HUDEP-2 (cell line): ENCODE measurements at regions not wholly inside any gene's neighbourhood (a gene's known extent, or its start where the extent isn't known, plus 50 kb on each side); places are given as distances from the start of the nearest gene placed in this dataset.
"Not testable (repeated sequence)": the region's sequence is repeated elsewhere in the genome, so short reads cannot be mapped to it uniquely, and the experiment has no call there.

Source experiments
- DNase-seq, 76 experiments: peaks; one replicate each; lab custom pipeline; 2025; ENCODE audit not compliant: unreplicated experiment in 76 of 76; lab: John Stamatoyannopoulos, UW

GRCh38 chr20:5453745-5454144, 137.0 kb upstream of the PROKR2 start:
- peak in 6 of 76 experiments; percentile 11 to 35 (median 18) for DNase-seq

GRCh38 chr20:5453316-5453715, 136.6 kb upstream of the PROKR2 start:
- not testable (repeated sequence) for DNase-seq

- DNase-seq: not testable (repeated sequence)
These were observed 135.9 kb upstream of the PROKR2 start for GRCh38 chr20:5452691-5453090.

GRCh38 chr20:5452286-5452685, 135.5 kb upstream of the PROKR2 start:
- DNase-seq: not testable (repeated sequence)

GRCh38 chr20:5451643-5452210, 135.0 kb upstream of the PROKR2 start:
- no peak for DNase-seq

- peak in 32 of 76 experiments; percentile 1 to 43 (median 17) for DNase-seq
These were observed 131.8 kb upstream of the PROKR2 start for GRCh38 chr20:5448449-5449118.

GRCh38 chr20:5447188-5447587, 130.4 kb upstream of the PROKR2 start:
- no peak for DNase-seq

GRCh38 chr20:5445611-5446010, 128.9 kb upstream of the PROKR2 start:
- no peak for DNase-seq

GRCh38 chr20:5442101-5442500, 125.3 kb upstream of the PROKR2 start:
- no peak for DNase-seq

- DNase-seq: no peak
These were observed 117.4 kb upstream of the PROKR2 start for GRCh38 chr20:5434116-5434515.

GRCh38 chr20:5433352-5433751, 116.6 kb upstream of the PROKR2 start:
- DNase-seq: peak in 3 of 76 experiments; percentile 2 to 5 (median 2)

- DNase-seq: no peak
These were observed 115.3 kb upstream of the PROKR2 start for GRCh38 chr20:5432030-5432429.

- no peak for DNase-seq
These were observed 113.9 kb upstream of the PROKR2 start for GRCh38 chr20:5430670-5431069.

- no peak for DNase-seq
These were observed 109.3 kb upstream of the PROKR2 start for GRCh38 chr20:5426026-5426425.

GRCh38 chr20:5416086-5416485, 99.3 kb upstream of the PROKR2 start:
- DNase-seq: no peak

- no peak for DNase-seq
These were observed 96.6 kb upstream of the PROKR2 start for GRCh38 chr20:5413394-5413793.

GRCh38 chr20:5410470-5410869, 93.7 kb upstream of the PROKR2 start:
- DNase-seq: no peak

GRCh38 chr20:5402903-5403531, 86.3 kb upstream of the PROKR2 start:
- peak in 30 of 76 experiments; percentile 0 to 61 (median 10) for DNase-seq

- no peak for DNase-seq
These were observed 84.6 kb upstream of the PROKR2 start for GRCh38 chr20:5401277-5401875.

GRCh38 chr20:5400164-5400762, 83.5 kb upstream of the PROKR2 start:
- DNase-seq: peak in 6 of 76 experiments; percentile 0 to 5 (median 1)

GRCh38 chr20:5397393-5397792, 80.6 kb upstream of the PROKR2 start:
- no peak for DNase-seq
